Activated CD4-positive, alpha-beta T cell treated with anti-CD3 and anti-CD28 coated beads for 36 hours (primary cell): ENCODE measurements at regions not wholly inside any gene's neighbourhood (a gene's known extent, or its start where the extent isn't known, plus 50 kb on each side); places are given as distances from the start of the nearest gene placed in this dataset.

Experiments used
- ATAC-seq: fragments of 200-7000 bp; cut with Tn5 transposase; one replicate; pipeline ENCODE4 v1.10.0; 2021; ENCODE audit warnings: mild to moderate bottlenecking, moderate library complexity
- CTCF ChIA-PET: fragments of 350-600 bp; sonication (Branson Sonifier 250); formaldehyde crosslinking; loops from one replicate; lab custom pipeline; 2021; ENCODE audit warnings: antibody characterized with exemption; lab: Charles Lee
- POLR2A ChIA-PET: fragments of 350-600 bp; sonication (Branson Sonifier 250); formaldehyde crosslinking; loops from one replicate; lab custom pipeline; 2021; ENCODE audit warnings: antibody characterized with exemption, inconsistent platforms; lab: Charles Lee
- DNase-seq: peaks from one replicate; pipeline ENCODE4 v3.0.0-alpha.2; 2020
- H3K27ac Mint-ChIP-seq: one replicate; pipeline ENCODE4 v1.8.0; 2021; ENCODE audit warnings: mixed read lengths
- H3K27me3 Mint-ChIP-seq: one replicate; pipeline ENCODE4 v1.8.0; 2021; ENCODE audit warnings: mixed read lengths
- H3K36me3 Mint-ChIP-seq: one replicate; pipeline ENCODE4 v1.8.0; 2021; ENCODE audit warnings: low read depth, mixed read lengths
- H3K4me1 Mint-ChIP-seq: one replicate; pipeline ENCODE4 v1.8.0; 2021; ENCODE audit warnings: mixed read lengths
- H3K4me3 Mint-ChIP-seq: one replicate; pipeline ENCODE4 v1.8.0; 2021; ENCODE audit warnings: mild to moderate bottlenecking, moderate library complexity, mixed read lengths
- H3K9me3 Mint-ChIP-seq: one replicate; pipeline ENCODE4 v1.8.0; 2021; ENCODE audit warnings: low read depth, mixed read lengths
- intact Hi-C, 2 experiments: fragments of 100-400 bp; cut with DNase I in 1 of 2; cut with micrococcal nuclease in 1 of 2; formaldehyde crosslinking; loops; one replicate each; pipeline versions ENCODE4 v1.14.2 to v1.15.1; 2022 to 2024; cut with DNase I, micrococcal nuclease

DNA sequence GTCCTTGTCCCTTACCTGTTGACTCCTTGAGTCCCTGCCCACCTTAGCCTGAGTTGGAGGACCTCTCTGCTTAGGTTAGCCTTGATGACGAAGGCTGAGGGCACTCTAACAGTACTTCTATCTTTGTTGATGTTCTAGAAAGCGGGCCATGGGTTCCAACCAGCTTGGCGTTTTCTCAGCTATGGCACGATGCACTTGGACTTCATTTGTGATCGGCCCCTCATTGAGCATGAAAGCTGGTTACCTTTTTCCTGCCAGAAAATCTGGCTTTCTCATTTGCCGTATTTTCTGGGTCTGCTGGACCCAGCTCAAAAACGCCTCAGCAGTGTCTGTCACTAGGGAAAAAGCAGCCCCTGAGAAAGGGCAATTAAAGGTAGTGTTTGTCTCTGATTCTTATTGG, 290.8 kb downstream of the EMP1 start:
- no peak overlapping the region for H3K27ac Mint-ChIP-seq
- peaks cover 10% of the 10 kb centered on the region for H3K27me3 Mint-ChIP-seq
- POLR2A ChIA-PET, result no interaction called here
- intact Hi-C loops, result no loop called here
- no peaks in the 10 kb centered on the region for H3K36me3 Mint-ChIP-seq
- H3K9me3 Mint-ChIP-seq, result no peaks in the 10 kb centered on the region
- no peak for DNase-seq
- H3K4me1 Mint-ChIP-seq, result no peaks in the 10 kb centered on the region
- H3K4me3 Mint-ChIP-seq, result no peak overlapping the region
- no peak for ATAC-seq
- CTCF ChIA-PET, result interaction anchor here (0.7 kb wide), 1 partner anchor 797 kb away, joined by 3 read pairs; no protein-coding TSS in a partner anchor

DNA sequence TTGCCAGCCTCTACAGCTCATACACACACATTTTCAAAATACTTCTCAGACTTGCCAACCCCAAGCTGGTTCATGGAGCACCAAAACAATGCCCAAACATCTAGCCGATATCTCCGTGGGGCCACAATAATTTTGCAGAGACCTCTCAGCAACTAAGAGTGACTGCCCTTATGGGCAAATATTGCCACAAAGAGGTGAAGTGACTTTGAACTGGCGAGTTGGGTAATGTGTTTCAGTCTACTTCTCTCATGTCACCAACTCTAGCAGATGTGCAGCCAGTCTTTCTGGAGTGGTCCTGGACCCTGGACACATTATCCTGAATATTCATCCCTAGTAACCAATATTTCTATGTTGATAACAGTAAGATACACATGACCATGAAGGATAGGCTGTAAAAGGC, 290.3 kb downstream of the EMP1 start:
- Mint-ChIP-seq H3K9me3 (no peaks in the 10 kb centered on the region), H3K36me3 (no peaks in the 10 kb centered on the region), H3K4me3 (no peak overlapping the region), H3K27ac (no peak overlapping the region), H3K4me1 (no peaks in the 10 kb centered on the region), H3K27me3 (peaks cover 9% of the 10 kb centered on the region)
- ChIA-PET CTCF (interaction anchor here (1.0 kb wide), 1 partner anchor 10 kb away, joined by 5 read pairs; no protein-coding TSS in a partner anchor), POLR2A (no interaction called here)
- ATAC-seq (no peak), DNase-seq (no peak)
- intact Hi-C loops, result no loop called here

DNA sequence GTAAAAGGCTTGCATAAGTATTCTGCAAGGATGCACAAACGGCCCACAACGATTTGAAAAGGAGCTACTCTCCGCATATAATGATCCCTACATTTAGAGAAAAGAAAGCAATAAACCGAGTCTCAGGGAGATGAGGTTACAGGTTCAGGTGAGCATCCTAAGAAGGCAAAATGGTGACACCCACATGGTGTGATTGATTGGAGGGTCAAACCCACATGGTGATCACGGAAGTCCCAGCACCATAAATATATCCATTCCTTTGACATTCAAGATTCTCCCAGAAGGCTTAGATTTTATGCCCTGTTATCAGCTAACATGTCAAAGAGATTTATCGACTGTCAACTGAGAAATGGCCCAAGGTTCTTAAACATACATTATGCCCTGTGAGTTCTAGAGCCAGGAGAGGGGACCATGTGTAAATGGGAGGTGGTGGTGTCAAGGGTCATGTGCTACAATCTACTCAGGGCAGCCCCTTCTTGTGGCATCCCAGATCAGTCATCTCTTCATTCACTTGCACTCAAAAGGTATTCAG, 282.2 kb downstream of the EMP1 start:
- H3K4me3 Mint-ChIP-seq, result no peak overlapping the region
- H3K27me3 Mint-ChIP-seq, result peaks cover 8% of the 10 kb centered on the region
- POLR2A ChIA-PET, result no interaction called here
- CTCF ChIA-PET, result no interaction called here
- ATAC-seq (no peak), DNase-seq (no peak)
- no peak overlapping the region for H3K27ac Mint-ChIP-seq
- no peaks in the 10 kb centered on the region for H3K36me3 Mint-ChIP-seq
- H3K4me1 Mint-ChIP-seq, result no peaks in the 10 kb centered on the region
- intact Hi-C loops, result no loop called here
- H3K9me3 Mint-ChIP-seq, result no peaks in the 10 kb centered on the region

DNA sequence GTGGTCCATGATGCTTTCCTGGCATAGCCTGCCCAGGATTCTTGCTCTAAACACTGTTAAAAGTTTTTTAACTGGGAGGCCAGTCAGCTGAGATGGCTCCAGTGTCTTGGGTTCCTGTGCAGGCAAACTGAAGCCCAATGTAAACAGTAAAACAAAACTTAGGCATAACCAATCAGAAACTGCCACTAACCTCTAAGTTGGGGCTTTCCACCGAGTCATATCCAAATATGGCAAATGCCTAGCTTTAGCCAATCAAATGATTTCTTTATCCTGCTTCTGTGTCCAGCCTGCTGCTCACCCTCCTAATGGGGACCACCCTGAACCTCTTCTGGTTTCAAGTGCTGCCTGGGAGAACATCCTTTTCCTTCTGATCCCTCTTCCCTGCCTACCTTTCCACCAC, 277.9 kb downstream of the EMP1 start:
- Mint-ChIP-seq H3K27ac (no peak overlapping the region), H3K4me3 (no peak overlapping the region), H3K9me3 (no peaks in the 10 kb centered on the region), H3K27me3 (peaks cover 16% of the 10 kb centered on the region), H3K36me3 (no peaks in the 10 kb centered on the region), H3K4me1 (peaks cover 5% of the 10 kb centered on the region)
- ATAC-seq (no peak), DNase-seq (no peak)
- intact Hi-C loops, result no loop called here
- CTCF ChIA-PET, result interaction anchor here (0.6 to 2.0 kb wide), 4 partner anchors 9 to 38 kb away, joined by 3 to 6 read pairs (median 3); no protein-coding TSS in a partner anchor
- POLR2A ChIA-PET, result no interaction called here

DNA sequence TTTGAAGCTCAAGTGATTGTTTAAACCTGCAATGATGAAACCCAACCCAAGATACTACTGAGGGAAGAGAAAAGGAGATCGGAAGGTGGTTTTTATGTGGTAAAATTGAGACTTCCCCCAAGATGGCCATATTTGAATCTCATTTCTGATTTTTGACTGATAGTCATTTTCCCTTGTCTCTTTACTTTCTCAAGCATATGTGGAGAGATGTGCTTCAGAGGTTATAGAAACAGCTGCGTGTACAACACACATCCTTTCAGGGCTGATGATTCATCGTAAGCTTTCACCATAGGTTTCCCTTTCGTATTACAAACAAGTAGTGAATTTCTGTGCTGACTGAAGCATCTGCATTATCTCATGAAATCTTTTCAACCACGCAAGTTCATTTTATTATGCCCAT, 276.2 kb downstream of the EMP1 start:
- no peaks in the 10 kb centered on the region for H3K36me3 Mint-ChIP-seq
- no peak overlapping the region for H3K4me3 Mint-ChIP-seq
- intact Hi-C loops, result no loop called here
- H3K27ac Mint-ChIP-seq, result peak overlapping the region; percentile 29
- DNase-seq (no peak), ATAC-seq (peak; percentile 90)
- ChIA-PET POLR2A (no interaction called here), CTCF (interaction anchor here (0.6 to 1.4 kb wide), 3 partner anchors 114 to 217 kb away, joined by 3 to 4 read pairs (median 4); no protein-coding TSS in a partner anchor)
- H3K27me3 Mint-ChIP-seq, result peaks cover 26% of the 10 kb centered on the region
- peaks cover 5% of the 10 kb centered on the region for H3K4me1 Mint-ChIP-seq
- no peaks in the 10 kb centered on the region for H3K9me3 Mint-ChIP-seq

DNA sequence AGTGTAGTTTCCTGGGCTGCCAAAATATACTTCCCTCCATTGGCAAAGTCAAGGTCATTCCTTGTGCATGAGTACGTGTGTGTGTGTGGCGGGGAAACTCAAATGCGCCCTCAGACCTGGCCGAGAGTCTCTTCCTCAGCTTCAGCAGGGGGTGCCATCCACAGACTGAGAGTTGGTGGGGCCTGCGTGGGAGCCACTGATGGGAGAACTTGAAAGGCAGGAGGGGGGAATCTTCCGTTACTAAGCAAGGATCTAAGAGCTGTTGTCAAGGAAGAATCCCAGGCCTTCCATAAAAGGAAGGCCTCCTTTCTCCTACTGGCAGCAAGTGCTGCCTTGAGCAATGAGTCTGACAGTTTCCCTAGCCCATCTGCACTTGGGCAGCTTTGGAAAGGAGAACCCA, 274.9 kb downstream of the EMP1 start:
- peaks cover 5% of the 10 kb centered on the region for H3K4me1 Mint-ChIP-seq
- DNase-seq (no peak), ATAC-seq (no peak)
- H3K27ac Mint-ChIP-seq, result no peak overlapping the region
- intact Hi-C loops, result no loop called here
- no peaks in the 10 kb centered on the region for H3K36me3 Mint-ChIP-seq
- H3K4me3 Mint-ChIP-seq, result no peak overlapping the region
- H3K9me3 Mint-ChIP-seq, result no peaks in the 10 kb centered on the region
- POLR2A ChIA-PET, result no interaction called here
- peaks cover 31% of the 10 kb centered on the region for H3K27me3 Mint-ChIP-seq
- CTCF ChIA-PET, result no interaction called here

DNA sequence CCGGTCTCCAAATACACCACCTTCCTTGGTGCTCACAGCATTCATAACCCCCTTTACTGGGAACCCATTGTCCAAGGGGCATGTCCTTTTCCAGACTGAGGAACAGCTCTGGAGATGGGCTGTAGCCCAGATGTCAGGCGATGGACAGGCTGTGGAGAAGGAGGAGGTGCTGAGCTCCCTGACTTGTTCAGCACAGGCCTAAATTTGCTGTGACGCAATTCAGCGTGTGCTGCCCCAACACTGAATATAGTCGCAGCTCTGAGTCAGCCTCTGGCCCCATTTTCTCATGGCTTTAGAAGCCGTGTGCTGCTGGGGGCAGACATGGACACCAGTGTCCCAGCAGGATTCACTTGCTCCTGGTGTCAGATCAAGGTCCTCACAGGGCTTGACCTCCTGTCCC, 269.1 kb downstream of the EMP1 start:
- POLR2A ChIA-PET, result no interaction called here
- intact Hi-C loops, result no loop called here
- Mint-ChIP-seq H3K9me3 (no peaks in the 10 kb centered on the region), H3K4me3 (no peak overlapping the region), H3K27me3 (peaks cover 20% of the 10 kb centered on the region), H3K36me3 (no peaks in the 10 kb centered on the region), H3K27ac (no peak overlapping the region), H3K4me1 (no peaks in the 10 kb centered on the region)
- DNase-seq (no peak), ATAC-seq (no peak)
- CTCF ChIA-PET, result interaction anchor here (1.0 kb wide), 1 partner anchor 8 kb away, joined by 3 read pairs; no protein-coding TSS in a partner anchor

DNA sequence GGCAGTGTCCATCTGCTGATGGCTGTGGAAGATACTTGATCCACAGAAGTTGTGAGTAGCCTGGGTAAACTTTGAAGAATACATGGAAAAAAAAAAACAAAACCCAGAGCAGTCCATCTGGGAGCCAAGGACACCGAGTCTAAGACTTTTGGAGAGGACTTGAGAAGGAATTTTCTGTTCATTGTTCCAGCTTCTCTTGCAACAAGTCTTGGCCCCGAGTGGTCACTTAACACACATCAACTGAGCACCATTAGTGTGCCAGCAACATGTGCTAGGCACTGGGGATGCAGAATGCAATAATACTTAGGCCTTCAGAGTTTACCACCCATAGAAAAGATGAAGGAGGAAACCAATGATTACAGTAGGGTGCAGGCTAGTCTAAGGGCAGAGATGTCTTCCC, 266.7 kb downstream of the EMP1 start:
- ATAC-seq (no peak), DNase-seq (no peak)
- Mint-ChIP-seq H3K27me3 (peaks cover 19% of the 10 kb centered on the region), H3K36me3 (no peaks in the 10 kb centered on the region), H3K9me3 (no peaks in the 10 kb centered on the region), H3K4me3 (no peak overlapping the region), H3K27ac (no peak overlapping the region), H3K4me1 (no peaks in the 10 kb centered on the region)
- intact Hi-C loops, result no loop called here
- POLR2A ChIA-PET, result no interaction called here
- CTCF ChIA-PET, result interaction anchor here (0.8 kb wide), 1 partner anchor 88 kb away, joined by 3 read pairs; no protein-coding TSS in a partner anchor

DNA sequence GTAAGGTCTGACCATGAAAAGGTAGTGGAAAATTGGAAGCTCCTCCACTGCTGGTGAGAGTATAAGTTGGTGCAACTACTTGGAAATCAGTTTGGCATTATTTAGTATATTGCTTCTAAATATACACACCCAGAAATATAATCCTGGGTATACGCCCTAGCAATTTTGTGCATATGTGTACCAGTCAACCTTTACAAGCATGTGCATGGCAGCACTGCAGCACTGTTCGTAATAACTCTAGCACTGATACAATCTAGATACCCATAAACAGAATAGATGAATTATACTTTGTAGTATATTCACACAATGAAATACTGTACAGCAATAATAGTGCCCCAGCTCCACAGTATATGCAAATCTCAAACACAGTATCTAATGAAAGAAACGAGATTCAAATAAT, 265.9 kb downstream of the EMP1 start:
- DNase-seq (no peak), ATAC-seq (no peak)
- H3K4me1 Mint-ChIP-seq, result no peaks in the 10 kb centered on the region
- no peak overlapping the region for H3K4me3 Mint-ChIP-seq
- ChIA-PET POLR2A (no interaction called here), CTCF (interaction anchor here (0.5 to 1.2 kb wide), 2 partner anchors 12 to 721 kb away, joined by 3 read pairs; no protein-coding TSS in a partner anchor)
- H3K36me3 Mint-ChIP-seq, result no peaks in the 10 kb centered on the region
- H3K27me3 Mint-ChIP-seq, result peaks cover 12% of the 10 kb centered on the region
- no peak overlapping the region for H3K27ac Mint-ChIP-seq
- intact Hi-C loops, result no loop called here
- no peaks in the 10 kb centered on the region for H3K9me3 Mint-ChIP-seq

DNA sequence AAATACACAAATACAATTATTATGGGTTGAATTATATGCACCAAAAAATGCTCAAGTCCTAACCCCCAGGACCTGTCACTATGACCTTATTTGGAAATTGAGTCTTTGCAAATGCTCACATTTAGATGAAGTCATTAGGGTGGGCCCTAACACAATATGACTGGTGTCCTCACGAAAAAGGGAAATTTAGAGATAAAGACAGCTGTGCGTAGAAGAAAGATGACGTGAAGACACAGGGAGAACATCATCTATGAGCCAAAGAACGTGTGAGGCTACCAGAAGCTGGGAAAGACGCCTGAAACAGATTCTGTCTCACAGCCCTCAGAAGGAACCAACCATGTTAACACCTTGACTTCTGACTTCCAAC, 259.2 kb downstream of the EMP1 start:
- CTCF ChIA-PET, result no interaction called here
- DNase-seq, result no peak
- Mint-ChIP-seq H3K36me3 (no peaks in the 10 kb centered on the region), H3K27ac (no peak overlapping the region), H3K4me1 (no peaks in the 10 kb centered on the region), H3K4me3 (no peak overlapping the region), H3K9me3 (no peaks in the 10 kb centered on the region), H3K27me3 (peaks cover 9% of the 10 kb centered on the region)
- ATAC-seq, result no peak
- POLR2A ChIA-PET, result no interaction called here
- intact Hi-C loops, result no loop called here

DNA sequence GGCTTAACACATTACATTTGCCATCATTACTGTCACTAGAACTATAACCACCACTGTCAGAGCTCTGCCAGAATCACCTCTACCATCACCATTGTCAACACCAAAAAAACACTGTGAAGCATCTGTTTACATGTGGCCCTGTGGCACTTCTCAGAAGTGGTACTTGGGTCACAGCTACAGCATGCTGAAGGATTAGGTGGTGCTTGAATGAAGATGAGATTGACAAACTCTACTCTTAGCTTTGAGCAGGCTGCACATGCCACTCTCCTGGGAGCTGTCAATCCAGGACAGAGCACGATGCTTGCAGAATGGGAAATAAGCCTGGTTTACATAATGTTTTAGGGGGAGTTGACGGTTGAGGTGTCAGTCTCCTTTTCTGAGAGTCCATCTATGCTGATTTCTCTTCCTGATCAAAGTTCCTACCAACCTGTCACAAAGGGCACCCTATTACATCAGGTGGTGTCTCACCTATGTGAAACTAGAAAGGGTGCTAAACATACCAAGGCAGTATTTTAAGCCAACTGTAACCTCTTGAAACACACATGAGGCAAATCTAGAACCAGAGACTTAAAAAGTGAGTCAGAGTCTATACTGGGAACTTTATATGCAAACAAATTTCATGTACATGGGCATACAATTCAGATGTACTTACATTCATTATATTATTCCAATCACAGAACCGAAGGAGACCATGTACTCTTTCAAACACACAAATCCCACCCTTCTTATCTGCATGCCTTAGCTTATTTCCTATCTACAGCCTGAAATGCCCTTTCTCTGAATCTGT, 258.7 kb downstream of the EMP1 start:
- H3K27ac Mint-ChIP-seq, result no peak overlapping the region
- ChIA-PET POLR2A (no interaction called here), CTCF (interaction anchor here (0.6 to 0.9 kb wide), 2 partner anchors 93 to 417 kb away, joined by 3 to 4 read pairs; no protein-coding TSS in a partner anchor)
- H3K27me3 Mint-ChIP-seq, result peaks cover 10% of the 10 kb centered on the region
- ATAC-seq (no peak), DNase-seq (no peak)
- intact Hi-C loops, result no loop called here
- H3K4me3 Mint-ChIP-seq, result no peak overlapping the region
- H3K9me3 Mint-ChIP-seq, result no peaks in the 10 kb centered on the region
- H3K4me1 Mint-ChIP-seq, result no peaks in the 10 kb centered on the region
- no peaks in the 10 kb centered on the region for H3K36me3 Mint-ChIP-seq
